Urinary bladder (tissue), 3 donors: ENCODE measurements at regions not wholly inside any gene's neighbourhood (a gene's known extent, or its start where the extent isn't known, plus 50 kb on each side); places are given as distances from the start of the nearest gene placed in this dataset.

Experiments used
- DNase-seq: peaks from one replicate; pipeline ENCODE4 v3.0.0-alpha.2; 2015; ENCODE audit errors: extremely low spot score
- H3K27ac ChIP-seq: one replicate; pipeline ENCODE4 v1.5.1; 2013; ENCODE audit warnings: low read depth, mild to moderate bottlenecking, moderate library complexity
- H3K36me3 ChIP-seq: one replicate; pipeline ENCODE4 v1.6.1; 2013; ENCODE audit warnings: mild to moderate bottlenecking, moderate library complexity; ENCODE audit not compliant: insufficient read depth
- H3K4me1 ChIP-seq: one replicate; pipeline ENCODE4 v1.6.1; 2013; ENCODE audit warnings: mild to moderate bottlenecking, moderate library complexity; ENCODE audit not compliant: insufficient read depth
- H3K4me3 ChIP-seq: one replicate; pipeline ENCODE4 v1.5.1; 2013; ENCODE audit warnings: low read depth, low read length
- WGBS: extraction: QIAGEN DNeasy Blood & Tissue Kit; methylation state at CpG from one replicate; pipeline ENCODE4 v1.1.7; 2013; 5-methylcytosine and 5-hydroxymethylcytosine counted together
- donor health status: healthy with polysubstance abuse.
- donor health status: healthy.

DNA sequence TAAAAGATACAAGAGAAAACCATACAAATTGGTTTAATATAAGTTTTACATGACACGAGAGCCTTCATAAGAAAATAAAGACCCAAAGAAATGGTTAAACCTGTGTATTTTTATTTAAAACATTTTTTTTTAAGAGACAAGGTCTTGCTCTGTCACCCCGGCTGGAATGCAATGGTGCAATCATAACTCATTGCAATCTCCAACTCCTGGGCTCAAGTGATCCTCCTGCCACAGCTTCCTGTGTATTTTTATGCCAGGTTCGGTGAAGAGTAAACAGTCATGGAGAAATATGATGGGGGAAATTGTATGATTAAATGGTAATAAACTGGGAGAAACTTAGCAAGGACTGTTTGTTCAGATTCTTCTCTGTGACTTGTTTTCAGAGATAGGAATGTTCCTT is 441.0 kb downstream of the TUSC7 start:
- no peaks in the 10 kb centered on the region for H3K4me1 ChIP-seq
- H3K36me3 ChIP-seq: no peaks in the 10 kb centered on the region
- no peak for DNase-seq
- no peak overlapping the region for H3K4me3 ChIP-seq
- H3K27ac ChIP-seq: no peak overlapping the region
- 81% methylated on average over 3 of the region's 3 CpGs for WGBS

DNA sequence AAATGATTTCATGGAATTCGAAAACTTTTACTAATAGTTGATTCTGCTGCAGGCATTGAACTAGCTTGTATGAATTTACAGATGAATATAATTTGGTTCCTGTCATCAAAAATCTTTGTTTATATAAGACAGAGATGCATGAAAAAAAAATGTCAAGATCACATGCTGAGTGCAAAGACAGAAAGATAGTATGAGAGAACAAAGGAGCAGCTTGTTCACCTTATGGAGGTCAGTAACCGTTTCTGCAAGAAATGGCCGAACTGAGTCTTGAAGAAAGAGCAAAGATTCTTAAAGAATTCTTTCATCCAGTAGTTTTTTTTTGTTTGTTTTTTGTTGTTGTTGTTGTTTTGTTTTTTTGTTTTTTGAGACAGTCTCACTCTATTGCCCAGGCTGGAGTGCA is 450.6 kb downstream of the TUSC7 start:
- H3K36me3 ChIP-seq: no peaks in the 10 kb centered on the region

DNA sequence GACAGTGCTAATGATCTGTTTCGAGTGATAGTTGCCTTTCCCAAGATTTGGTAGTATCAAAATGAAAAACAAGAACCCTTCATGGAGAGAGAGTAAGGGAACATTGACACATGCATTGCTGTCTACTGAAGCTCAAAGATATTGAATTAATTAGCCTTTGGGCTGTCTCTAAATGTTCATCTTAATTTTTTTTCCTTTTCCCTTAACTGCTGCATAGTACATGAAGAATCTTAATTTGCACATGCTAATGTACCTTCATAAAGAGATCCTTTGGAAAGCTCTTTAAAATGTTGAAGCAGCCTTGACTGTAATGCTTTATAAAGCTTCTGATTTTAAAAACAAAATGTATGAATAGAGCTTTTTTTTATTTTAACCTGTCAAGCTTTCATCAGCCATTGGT is 452.2 kb downstream of the TUSC7 start:
- no peaks in the 10 kb centered on the region for H3K4me1 ChIP-seq
- H3K36me3 ChIP-seq: no peaks in the 10 kb centered on the region
- DNase-seq: no peak
- no peak overlapping the region for H3K27ac ChIP-seq
- 48% methylated on average over 1 of the region's 1 CpG for WGBS
- H3K4me3 ChIP-seq: no peak overlapping the region

More for the DNA sequence above, 450.6 kb downstream of the TUSC7 start:
- no peak overlapping the region for H3K27ac ChIP-seq
- WGBS: 76% methylated on average over 3 of the region's 3 CpGs
- no peaks in the 10 kb centered on the region for H3K4me1 ChIP-seq
- DNase-seq: no peak
- H3K4me3 ChIP-seq: no peak overlapping the region

DNA sequence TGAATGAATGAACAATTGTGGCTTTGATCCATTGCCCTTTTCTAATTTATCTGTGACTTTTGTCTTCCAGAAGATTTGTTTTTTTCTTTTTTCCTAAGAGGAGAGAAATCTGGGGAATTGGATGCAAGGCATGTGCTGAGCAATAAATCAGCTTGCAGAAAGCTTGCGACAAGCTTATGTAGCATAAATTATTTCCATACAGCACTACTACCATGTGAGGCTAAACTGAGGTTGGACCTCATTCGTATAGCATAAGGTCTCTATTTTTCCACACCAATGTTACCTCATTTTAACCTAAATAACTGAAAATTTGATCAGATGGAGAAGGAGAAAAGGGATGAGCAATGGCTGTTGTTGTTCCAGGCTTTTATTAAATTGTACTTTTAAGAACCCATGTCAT is 455.6 kb downstream of the TUSC7 start:
- no peak for DNase-seq
- H3K27ac ChIP-seq: no peak overlapping the region
- H3K36me3 ChIP-seq: no peaks in the 10 kb centered on the region
- H3K4me3 ChIP-seq: no peak overlapping the region
- H3K4me1 ChIP-seq: no peaks in the 10 kb centered on the region
- 83% methylated on average over 2 of the region's 2 CpGs for WGBS

DNA sequence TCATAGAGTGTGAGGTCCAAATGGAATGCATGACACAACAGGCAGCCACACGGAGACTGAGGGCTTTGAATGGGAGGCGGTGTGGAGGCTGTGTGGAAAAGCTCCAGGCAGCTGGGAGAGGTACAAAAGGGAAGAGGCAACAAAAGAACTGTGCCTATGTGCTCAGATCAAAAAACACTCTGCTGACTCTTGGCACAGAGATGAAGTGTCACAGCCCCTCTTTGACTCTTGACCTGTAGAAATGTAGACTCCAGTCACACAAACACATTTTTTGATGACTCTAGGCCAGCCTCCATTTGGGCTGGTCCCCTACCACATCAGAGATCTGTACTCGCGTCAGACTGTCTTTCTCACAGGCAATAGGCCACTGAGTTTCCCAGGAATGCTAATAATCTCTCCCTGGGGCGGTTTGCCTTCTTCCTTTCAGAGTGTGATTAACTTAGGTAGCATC is 456.0 kb downstream of the TUSC7 start:
- 79% methylated on average over 5 of the region's 5 CpGs for WGBS
- Histone ChIP-seq H3K4me1 (no peaks in the 10 kb centered on the region), H3K4me3 (no peak overlapping the region), H3K27ac (no peak overlapping the region), H3K36me3 (no peaks in the 10 kb centered on the region)
- no peak for DNase-seq

DNA sequence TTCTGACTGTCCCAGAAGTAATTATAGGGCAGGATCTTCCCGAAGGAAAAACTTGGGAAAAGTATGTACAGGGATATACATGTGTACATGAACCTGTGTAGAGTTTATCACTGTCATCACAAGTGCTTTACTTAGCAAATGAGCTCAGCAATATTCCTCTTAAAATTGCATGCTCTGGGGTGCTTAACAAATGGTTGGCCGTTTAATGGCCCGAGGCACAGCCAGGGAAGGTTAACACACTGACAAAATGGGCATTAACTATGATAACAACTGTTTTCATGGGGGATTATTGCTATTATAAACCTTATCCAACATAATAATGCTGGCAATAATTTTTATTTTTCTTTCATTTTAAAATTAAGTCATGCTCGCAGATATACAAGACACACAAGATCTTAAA is 459.3 kb downstream of the TUSC7 start:
- DNase-seq: no peak
- 53% methylated on average over 4 of the region's 4 CpGs for WGBS
- Histone ChIP-seq H3K4me3 (no peak overlapping the region), H3K27ac (no peak overlapping the region), H3K4me1 (no peaks in the 10 kb centered on the region), H3K36me3 (no peaks in the 10 kb centered on the region)

DNA sequence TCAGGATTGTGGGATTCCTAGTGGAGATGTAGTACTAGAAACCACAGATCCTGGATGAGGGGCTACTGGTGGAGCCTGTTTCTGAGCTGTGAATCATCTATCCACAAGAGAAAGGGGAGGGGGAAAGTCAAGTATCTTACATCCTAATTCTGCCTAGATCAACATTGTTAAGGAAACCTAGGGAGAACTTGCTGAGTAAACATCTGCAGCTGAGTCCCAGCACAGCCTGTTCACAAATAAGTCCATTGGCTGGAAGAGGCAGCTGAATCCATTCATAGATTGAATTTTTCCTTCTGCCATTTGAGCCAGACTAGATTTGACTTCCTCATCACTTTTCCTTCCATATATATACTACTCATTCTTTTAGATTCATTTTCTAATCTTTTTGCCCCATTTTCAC is 460.5 kb downstream of the TUSC7 start:
- H3K4me1 ChIP-seq: no peaks in the 10 kb centered on the region
- H3K27ac ChIP-seq: no peak overlapping the region
- no peak overlapping the region for H3K4me3 ChIP-seq
- H3K36me3 ChIP-seq: no peaks in the 10 kb centered on the region
- no peak for DNase-seq

DNA sequence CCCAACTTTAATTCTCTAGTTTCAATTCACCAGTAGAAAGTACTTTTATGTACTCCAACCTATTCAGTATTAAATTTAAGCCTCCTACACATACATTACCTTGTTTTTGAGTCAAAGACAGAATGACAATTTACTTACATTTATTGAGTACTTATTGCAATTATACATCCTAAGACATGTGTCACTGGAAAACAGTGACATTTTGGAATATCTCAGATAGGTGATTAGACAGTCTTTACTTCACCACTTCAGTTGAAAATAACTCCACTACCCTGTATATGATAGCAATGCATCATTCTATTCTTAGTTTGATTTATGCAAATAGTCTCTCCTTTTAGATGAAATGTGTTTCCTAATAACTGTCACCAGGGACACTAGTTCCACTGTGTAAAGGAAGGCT is 461.5 kb downstream of the TUSC7 start:
- no peaks in the 10 kb centered on the region for H3K36me3 ChIP-seq
- no peaks in the 10 kb centered on the region for H3K4me1 ChIP-seq
- DNase-seq: no peak
- H3K4me3 ChIP-seq: no peak overlapping the region
- H3K27ac ChIP-seq: no peak overlapping the region

DNA sequence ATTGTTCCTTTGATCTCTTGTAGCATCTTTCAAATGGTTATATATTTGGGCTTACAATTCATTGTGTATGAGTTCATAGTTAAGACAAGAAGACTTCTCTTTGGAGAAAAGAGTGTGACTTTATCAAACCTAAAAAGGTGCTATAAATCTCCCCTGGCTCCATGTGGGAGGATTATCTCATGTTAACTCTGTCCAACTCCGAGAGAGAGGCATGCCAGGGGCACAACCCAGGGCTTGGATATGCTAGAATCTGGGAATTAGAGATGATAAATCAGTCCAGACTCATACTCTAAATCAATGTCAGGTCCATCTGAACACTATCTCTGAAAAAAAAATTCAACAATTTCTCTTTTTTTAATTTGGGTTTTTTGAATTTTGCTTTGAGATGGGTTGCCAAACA is 462.8 kb downstream of the TUSC7 start:
- Histone ChIP-seq H3K4me1 (no peaks in the 10 kb centered on the region), H3K4me3 (no peak overlapping the region), H3K36me3 (no peaks in the 10 kb centered on the region), H3K27ac (no peak overlapping the region)
- 38% methylated on average over 1 of the region's 1 CpG for WGBS
- DNase-seq: no peak

DNA sequence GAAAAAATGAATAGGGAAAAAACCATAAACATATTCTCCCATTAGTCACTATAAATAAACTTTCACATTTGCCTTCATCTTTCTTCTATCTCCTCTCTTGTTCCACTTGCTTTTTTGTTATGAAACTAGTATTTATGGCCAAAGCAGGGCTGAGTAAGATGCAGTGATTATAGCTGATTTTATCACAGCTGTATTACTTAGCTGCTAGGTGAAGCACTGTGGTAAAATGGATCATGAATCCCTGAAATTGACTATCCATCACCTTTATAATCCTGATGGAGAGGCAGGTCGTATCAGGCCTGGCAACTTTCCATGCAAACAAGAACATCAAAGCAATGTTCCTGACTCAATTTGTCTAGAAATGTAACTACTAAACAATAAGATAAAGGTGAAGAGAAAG is 471.6 kb downstream of the TUSC7 start:
- no peak for DNase-seq
- H3K36me3 ChIP-seq: no peaks in the 10 kb centered on the region
- H3K4me3 ChIP-seq: no peak overlapping the region
- H3K27ac ChIP-seq: no peak overlapping the region
- H3K4me1 ChIP-seq: no peaks in the 10 kb centered on the region
- 48% methylated on average over 1 of the region's 1 CpG for WGBS

DNA sequence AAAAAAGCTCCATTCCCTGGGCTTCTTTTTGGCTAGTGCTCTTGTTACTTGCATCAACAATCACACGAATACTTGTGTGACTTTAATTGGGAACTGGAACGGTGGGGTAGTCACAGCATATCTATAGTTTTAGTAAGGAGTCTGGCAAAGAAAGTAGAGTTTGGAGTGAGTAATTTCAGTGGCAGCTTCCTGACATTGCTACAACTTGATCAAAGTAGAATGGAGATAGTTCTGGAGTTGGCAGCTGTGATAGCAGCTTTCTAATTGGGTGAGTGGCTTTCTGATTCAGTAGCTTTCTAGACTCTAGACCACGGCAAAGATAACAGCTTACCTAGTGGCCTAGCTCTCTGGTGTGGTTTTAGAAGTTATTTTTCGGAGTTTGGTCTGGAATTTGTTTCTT is 475.0 kb downstream of the TUSC7 start:
- DNase-seq: no peak
- Histone ChIP-seq H3K4me1 (no peaks in the 10 kb centered on the region), H3K36me3 (no peaks in the 10 kb centered on the region), H3K4me3 (no peak overlapping the region), H3K27ac (no peak overlapping the region)
- WGBS: 46% methylated on average over 4 of the region's 4 CpGs

DNA sequence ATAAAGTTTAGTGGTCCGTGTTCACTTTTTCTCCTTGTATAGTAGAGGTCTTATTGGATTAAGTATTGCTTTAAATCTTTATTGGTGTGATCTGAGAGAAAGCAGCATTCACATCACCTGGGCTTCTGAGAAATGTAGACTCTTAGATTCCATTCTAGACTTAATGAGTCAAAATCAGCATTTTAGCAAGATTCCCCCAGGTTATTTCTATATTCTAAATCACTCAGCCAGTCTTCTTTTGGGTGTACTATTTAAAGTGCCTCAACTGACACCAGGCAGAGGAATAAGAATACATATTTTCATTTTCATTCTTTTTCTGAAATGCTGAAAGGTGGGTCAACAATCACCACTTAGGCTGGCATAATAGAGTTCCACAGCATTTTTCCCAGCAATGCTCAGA is 481.7 kb downstream of the TUSC7 start:
- DNase-seq: no peak
- 71% methylated on average over 1 of the region's 1 CpG for WGBS
- Histone ChIP-seq H3K4me3 (no peak overlapping the region), H3K27ac (no peak overlapping the region), H3K36me3 (no peaks in the 10 kb centered on the region), H3K4me1 (no peaks in the 10 kb centered on the region)

DNA sequence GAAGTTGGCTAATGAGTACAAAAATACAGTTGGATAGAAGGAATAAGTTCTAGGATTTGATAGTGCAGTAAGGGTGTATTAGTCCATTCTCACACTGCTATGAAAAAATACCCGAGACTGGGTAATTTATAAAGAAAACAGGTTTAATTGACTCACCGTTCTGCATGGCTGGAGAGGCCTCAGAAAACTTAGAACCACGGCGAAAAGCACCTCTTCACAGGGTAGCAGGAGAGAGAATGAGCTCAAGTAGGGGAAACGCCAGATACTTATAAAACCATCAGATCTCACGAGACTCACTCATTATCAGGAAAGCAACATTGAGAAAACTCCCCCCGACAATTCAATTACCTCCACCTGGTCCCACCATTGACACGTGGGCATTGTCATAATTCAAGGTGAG is 483.3 kb downstream of the TUSC7 start:
- Histone ChIP-seq H3K4me3 (no peak overlapping the region), H3K4me1 (no peaks in the 10 kb centered on the region), H3K27ac (no peak overlapping the region), H3K36me3 (no peaks in the 10 kb centered on the region)
- WGBS: 89% methylated on average over 8 of the region's 8 CpGs
- no peak for DNase-seq

DNA sequence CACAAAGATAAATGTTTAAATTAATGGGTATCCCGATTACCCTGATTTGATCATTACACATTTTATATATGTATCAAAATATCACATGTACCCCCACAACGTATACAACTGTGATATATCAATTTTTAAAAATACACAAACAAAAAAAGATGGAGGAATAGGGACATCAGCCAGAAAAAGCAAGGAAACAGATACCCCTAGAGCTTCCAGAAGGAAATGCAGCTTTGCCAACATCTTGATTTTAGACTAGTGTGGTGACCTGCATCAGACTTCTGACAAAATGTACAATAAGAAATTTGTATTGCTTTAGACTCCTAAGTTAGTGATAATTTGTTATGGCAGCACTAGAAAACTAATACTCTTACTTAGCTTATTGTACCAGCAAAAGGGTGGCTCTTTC is 483.8 kb downstream of the TUSC7 start:
- Histone ChIP-seq H3K4me1 (no peaks in the 10 kb centered on the region), H3K4me3 (no peak overlapping the region), H3K27ac (no peak overlapping the region), H3K36me3 (no peaks in the 10 kb centered on the region)
- 79% methylated on average over 2 of the region's 2 CpGs for WGBS
- no peak for DNase-seq

DNA sequence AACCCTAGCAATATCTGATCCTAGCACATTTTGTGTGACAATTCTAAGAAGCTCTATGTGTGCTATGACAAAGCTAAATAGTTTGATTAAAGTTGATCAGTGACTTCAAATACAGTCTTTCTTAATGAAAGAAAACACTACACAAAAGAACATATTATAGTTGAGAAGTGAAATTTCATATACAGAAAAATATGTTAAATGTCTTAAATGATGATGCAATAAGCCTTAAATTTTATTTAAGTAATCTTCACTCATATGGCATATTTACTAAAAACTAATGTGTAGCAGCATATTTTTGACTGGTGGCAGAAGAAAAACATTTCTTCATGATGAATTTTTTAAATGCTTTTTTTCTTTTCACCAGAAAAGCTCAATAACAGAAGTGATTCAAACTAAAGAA is 485.5 kb downstream of the TUSC7 start:
- Histone ChIP-seq H3K27ac (no peak overlapping the region), H3K4me3 (no peak overlapping the region), H3K4me1 (no peaks in the 10 kb centered on the region), H3K36me3 (no peaks in the 10 kb centered on the region)
- DNase-seq: no peak
